ENCODE measurements at regions not wholly inside any gene's neighbourhood (a gene's known extent, or its start where the extent isn't known, plus 50 kb on each side); places are given as distances from the start of the nearest gene placed in this dataset.

GRCh38 chr18:51510020-51510419, 312.5 kb upstream of the MEX3C start:
- TF ChIP-seq ZFP3 (CRISPR knock-in tag; IDR thresholded peaks at IDR 0.05) (no peak), ZNF565 (CRISPR knock-in tag; conservative IDR thresholded peaks at IDR 0.05; ENCODE audit: low read depth) (no peak), CREB5 (CRISPR knock-in tag; IDR thresholded peaks at IDR 0.05; ENCODE audit: low read depth) (no peak), ESRRG (CRISPR knock-in tag; IDR thresholded peaks at IDR 0.05) (no peak), PATZ1 (CRISPR knock-in tag; IDR thresholded peaks at IDR 0.05; ENCODE audit: borderline replicate concordance) (no peak), TOX (CRISPR knock-in tag; IDR thresholded peaks at IDR 0.05; ENCODE audit: borderline replicate concordance) (no peak), BACH2 (CRISPR knock-in tag; IDR thresholded peaks at IDR 0.05; ENCODE audit: borderline replicate concordance) (no peak), TCF4 (CRISPR knock-in tag; IDR thresholded peaks at IDR 0.05; ENCODE audit: borderline replicate concordance) (no peak)

Data from SK-N-SH treated with all-trans-retinoic acid at 6 μM for 48 hours (cell line).